ENCODE measurements at regions not wholly inside any gene's neighbourhood (a gene's known extent, or its start where the extent isn't known, plus 50 kb on each side); places are given as distances from the start of the nearest gene placed in this dataset.

- TF ChIP-seq Cebpa-rat (IDR thresholded peaks at IDR 0.05) = no peak
- Histone ChIP-seq H3K9me3 (no peaks in the 10 kb centered on the region), H3K4me2 (no peak overlapping the region), H3K9ac (no peak overlapping the region), H3K27me3 (no peaks in the 10 kb centered on the region), H3K36me3 (no peaks in the 10 kb centered on the region), H3K4me3 (no peak overlapping the region), H3K4me1 (no peaks in the 10 kb centered on the region), H3K27ac (no peak overlapping the region), H4K20me1 (no peaks in the 10 kb centered on the region)
Measured at GRCh38 chr13:94914895-94915294, 202.6 kb upstream of the SOX21 start.

- Histone ChIP-seq H4K20me1 (no peaks in the 10 kb centered on the region), H3K4me3 (no peak overlapping the region), H3K9ac (no peak overlapping the region), H3K27ac (no peak overlapping the region), H3K4me2 (no peak overlapping the region), H3K9me3 (no peaks in the 10 kb centered on the region), H3K4me1 (no peaks in the 10 kb centered on the region), H3K36me3 (no peaks in the 10 kb centered on the region), H3K27me3 (no peaks in the 10 kb centered on the region)
- no peak for TF ChIP-seq Cebpa-rat (IDR thresholded peaks at IDR 0.05)
Measured at GRCh38 chr13:94906605-94907004, 194.3 kb upstream of the SOX21 start.

GRCh38 chr13:94902722-94903407 is 190.5 kb upstream of the SOX21 start:
- Histone ChIP-seq H3K4me3 (no peak overlapping the region), H3K9me3 (no peaks in the 10 kb centered on the region), H3K36me3 (no peaks in the 10 kb centered on the region), H4K20me1 (no peaks in the 10 kb centered on the region), H3K9ac (no peak overlapping the region), H3K4me1 (no peaks in the 10 kb centered on the region), H3K27me3 (no peaks in the 10 kb centered on the region), H3K4me2 (no peak overlapping the region), H3K27ac (no peak overlapping the region)
- no peak for TF ChIP-seq Cebpa-rat (IDR thresholded peaks at IDR 0.05)

GRCh38 chr13:94901070-94901469 is 188.7 kb upstream of the SOX21 start:
- TF ChIP-seq Cebpa-rat (IDR thresholded peaks at IDR 0.05) = no peak
- H4K20me1 ChIP-seq = no peaks in the 10 kb centered on the region
- H3K4me1 ChIP-seq = no peaks in the 10 kb centered on the region
- no peaks in the 10 kb centered on the region for H3K27me3 ChIP-seq
- H3K27ac ChIP-seq = no peak overlapping the region
- no peaks in the 10 kb centered on the region for H3K36me3 ChIP-seq
- no peaks in the 10 kb centered on the region for H3K9me3 ChIP-seq
- no peak overlapping the region for H3K4me2 ChIP-seq
- H3K4me3 ChIP-seq = no peak overlapping the region
- no peak overlapping the region for H3K9ac ChIP-seq

GRCh38 chr13:94896719-94897317 is 184.5 kb upstream of the SOX21 start:
- no peaks in the 10 kb centered on the region for H4K20me1 ChIP-seq
- no peak overlapping the region for H3K4me3 ChIP-seq
- no peaks in the 10 kb centered on the region for H3K36me3 ChIP-seq
- no peak overlapping the region for H3K27ac ChIP-seq
- H3K4me1 ChIP-seq = no peaks in the 10 kb centered on the region
- no peak overlapping the region for H3K9ac ChIP-seq
- no peaks in the 10 kb centered on the region for H3K27me3 ChIP-seq
- H3K4me2 ChIP-seq = no peak overlapping the region
- H3K9me3 ChIP-seq = no peaks in the 10 kb centered on the region
- TF ChIP-seq Cebpa-rat (IDR thresholded peaks at IDR 0.05) = no peak

DNA sequence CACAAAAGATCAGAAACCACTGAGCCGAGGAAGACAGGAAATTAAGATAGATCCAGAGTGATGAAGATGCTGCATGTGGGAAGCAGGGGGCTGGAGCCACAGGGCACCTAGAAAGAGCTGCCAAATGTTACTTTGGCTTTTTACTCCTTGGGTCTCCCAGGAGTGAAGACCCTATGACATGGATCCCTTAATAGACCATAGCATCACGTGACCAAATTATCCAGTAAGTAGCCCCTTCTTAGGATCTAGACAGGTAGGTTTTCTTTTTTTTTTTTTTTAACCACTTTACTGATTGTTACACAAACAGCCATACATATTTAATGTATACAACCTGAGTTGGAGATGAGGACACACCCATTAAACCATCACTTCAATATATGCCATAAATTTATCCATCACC is 183.9 kb upstream of the SOX21 start:
- Histone ChIP-seq H3K4me3 (no peak overlapping the region), H3K36me3 (no peaks in the 10 kb centered on the region), H3K4me1 (no peaks in the 10 kb centered on the region), H3K9ac (no peak overlapping the region), H3K4me2 (no peak overlapping the region), H3K27me3 (no peaks in the 10 kb centered on the region), H3K9me3 (no peaks in the 10 kb centered on the region), H4K20me1 (no peaks in the 10 kb centered on the region), H3K27ac (no peak overlapping the region)
- no peak for TF ChIP-seq Cebpa-rat (IDR thresholded peaks at IDR 0.05)

- Histone ChIP-seq H3K9ac (no peak overlapping the region), H3K4me3 (no peak overlapping the region), H3K27ac (no peak overlapping the region), H3K9me3 (no peaks in the 10 kb centered on the region), H3K27me3 (no peaks in the 10 kb centered on the region), H3K4me1 (no peaks in the 10 kb centered on the region), H3K4me2 (no peak overlapping the region), H3K36me3 (no peaks in the 10 kb centered on the region), H4K20me1 (no peaks in the 10 kb centered on the region)
- no peak for TF ChIP-seq Cebpa-rat (IDR thresholded peaks at IDR 0.05)
Measured at GRCh38 chr13:94886191-94886590, 173.8 kb upstream of the SOX21 start.

DNA sequence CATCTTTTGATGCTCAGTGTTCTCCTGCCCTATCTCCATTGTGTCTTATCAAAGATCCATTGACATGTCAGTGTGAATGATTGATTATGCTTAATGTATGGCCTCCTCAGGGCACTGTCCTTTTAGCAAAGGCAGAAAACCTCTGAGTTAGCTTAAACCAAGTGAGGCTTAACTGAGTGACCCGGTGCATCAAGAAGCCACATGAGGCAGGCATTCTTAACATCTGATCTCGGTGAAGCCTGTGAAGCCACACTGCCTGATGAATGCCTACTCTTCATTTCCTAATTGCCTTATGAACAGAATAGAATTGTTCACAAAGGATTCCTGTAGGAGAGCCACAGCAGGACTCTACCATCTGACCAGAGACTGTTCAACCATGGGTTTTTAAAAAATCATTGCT is 168.1 kb upstream of the SOX21 start:
- Histone ChIP-seq H3K9me3 (no peaks in the 10 kb centered on the region), H3K27me3 (no peaks in the 10 kb centered on the region), H3K36me3 (no peaks in the 10 kb centered on the region), H3K4me3 (no peak overlapping the region), H3K9ac (no peak overlapping the region), H3K4me2 (no peak overlapping the region), H3K27ac (no peak overlapping the region), H4K20me1 (no peaks in the 10 kb centered on the region), H3K4me1 (no peaks in the 10 kb centered on the region)
- no peak for TF ChIP-seq Cebpa-rat (IDR thresholded peaks at IDR 0.05)

DNA sequence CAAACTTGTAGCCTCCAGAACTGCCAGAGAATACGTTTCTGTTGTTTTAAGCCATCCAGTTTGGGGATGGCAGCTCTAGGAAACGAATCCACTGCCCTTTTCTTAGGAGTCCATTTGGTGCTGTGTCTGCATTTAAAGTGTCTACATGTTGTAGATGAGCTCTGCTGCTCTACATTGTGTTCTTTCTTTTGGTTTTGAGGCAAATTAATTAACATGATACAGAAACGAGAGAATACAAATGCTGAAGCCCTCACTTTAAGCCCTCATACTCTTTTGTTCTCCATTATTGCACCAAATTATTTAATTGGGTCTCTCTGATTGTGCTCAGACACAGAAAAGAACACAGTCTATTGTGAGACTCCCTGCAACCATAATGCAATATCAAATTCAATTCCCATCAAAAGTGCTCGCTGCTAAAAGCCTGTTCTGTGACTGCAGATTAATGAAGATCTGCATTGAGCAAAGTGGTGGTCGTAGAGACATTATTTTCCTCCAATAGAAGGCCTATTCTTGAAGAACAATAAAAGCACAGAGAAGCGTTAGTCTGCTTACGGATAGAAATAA is 166.3 kb upstream of the SOX21 start:
- Histone ChIP-seq H3K4me1 (no peaks in the 10 kb centered on the region), H3K36me3 (no peaks in the 10 kb centered on the region), H3K9me3 (no peaks in the 10 kb centered on the region), H4K20me1 (no peaks in the 10 kb centered on the region), H3K27me3 (no peaks in the 10 kb centered on the region), H3K9ac (no peak overlapping the region), H3K4me2 (no peak overlapping the region), H3K4me3 (no peak overlapping the region), H3K27ac (no peak overlapping the region)
- no peak for TF ChIP-seq Cebpa-rat (IDR thresholded peaks at IDR 0.05)

GRCh38 chr13:94864474-94864873 is 152.1 kb upstream of the SOX21 start:
- H3K9ac ChIP-seq = no peak overlapping the region
- peaks cover 8% of the 10 kb centered on the region for H3K4me1 ChIP-seq
- no peak for TF ChIP-seq Cebpa-rat (IDR thresholded peaks at IDR 0.05)
- no peak overlapping the region for H3K27ac ChIP-seq
- H3K4me3 ChIP-seq = no peak overlapping the region
- H3K9me3 ChIP-seq = no peaks in the 10 kb centered on the region
- H3K27me3 ChIP-seq = no peaks in the 10 kb centered on the region
- H4K20me1 ChIP-seq = no peaks in the 10 kb centered on the region
- no peaks in the 10 kb centered on the region for H3K36me3 ChIP-seq
- H3K4me2 ChIP-seq = no peak overlapping the region
